ENCODE measurements at regions not wholly inside any gene's neighbourhood (a gene's known extent, or its start where the extent isn't known, plus 50 kb on each side); places are given as distances from the start of the nearest gene placed in this dataset.

DNA sequence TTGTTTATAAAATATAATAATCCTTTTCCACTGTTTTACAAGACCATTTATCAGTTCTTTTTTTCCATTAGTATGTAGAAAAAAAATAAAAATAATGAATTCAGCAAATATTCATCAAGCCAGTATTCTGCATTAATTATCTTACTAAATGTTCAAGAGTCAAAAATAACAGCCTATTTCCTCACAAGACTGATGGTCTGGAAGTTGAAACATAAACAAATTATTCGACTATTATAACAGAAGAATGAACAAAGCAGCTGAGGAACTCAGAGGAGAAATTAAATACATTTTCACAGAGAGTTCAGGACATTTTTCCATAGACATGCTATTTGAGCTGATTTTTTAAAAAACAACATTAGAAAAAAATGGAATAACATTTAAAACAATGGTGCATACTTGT lies 2594.8 kb downstream of the ARAP2 start:
- Histone ChIP-seq H3K4me3 (replicated peaks; ENCODE audit: low read depth, low read length) (no peak overlapping the region), H3K27me3 (replicated peaks; ENCODE audit: control insufficient read depth, insufficient read depth, low read length) (no peaks in the 10 kb centered on the region), H3K36me3 (ENCODE audit: control insufficient read depth, insufficient read depth, low read length) (no peaks in the 10 kb centered on the region)
- no peak for DNase-seq (ENCODE audit: extremely low read depth, insufficient read length)
- TF ChIP-seq, protein P1, sequence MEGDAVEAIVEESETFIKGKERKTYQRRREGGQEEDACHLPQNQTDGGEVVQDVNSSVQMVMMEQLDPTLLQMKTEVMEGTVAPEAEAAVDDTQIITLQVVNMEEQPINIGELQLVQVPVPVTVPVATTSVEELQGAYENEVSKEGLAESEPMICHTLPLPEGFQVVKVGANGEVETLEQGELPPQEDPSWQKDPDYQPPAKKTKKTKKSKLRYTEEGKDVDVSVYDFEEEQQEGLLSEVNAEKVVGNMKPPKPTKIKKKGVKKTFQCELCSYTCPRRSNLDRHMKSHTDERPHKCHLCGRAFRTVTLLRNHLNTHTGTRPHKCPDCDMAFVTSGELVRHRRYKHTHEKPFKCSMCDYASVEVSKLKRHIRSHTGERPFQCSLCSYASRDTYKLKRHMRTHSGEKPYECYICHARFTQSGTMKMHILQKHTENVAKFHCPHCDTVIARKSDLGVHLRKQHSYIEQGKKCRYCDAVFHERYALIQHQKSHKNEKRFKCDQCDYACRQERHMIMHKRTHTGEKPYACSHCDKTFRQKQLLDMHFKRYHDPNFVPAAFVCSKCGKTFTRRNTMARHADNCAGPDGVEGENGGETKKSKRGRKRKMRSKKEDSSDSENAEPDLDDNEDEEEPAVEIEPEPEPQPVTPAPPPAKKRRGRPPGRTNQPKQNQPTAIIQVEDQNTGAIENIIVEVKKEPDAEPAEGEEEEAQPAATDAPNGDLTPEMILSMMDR (IDR thresholded peaks at IDR 0.05; ENCODE audit: insufficient read depth, low read length, poor library complexity, severe bottlenecking), result no peak

DNA sequence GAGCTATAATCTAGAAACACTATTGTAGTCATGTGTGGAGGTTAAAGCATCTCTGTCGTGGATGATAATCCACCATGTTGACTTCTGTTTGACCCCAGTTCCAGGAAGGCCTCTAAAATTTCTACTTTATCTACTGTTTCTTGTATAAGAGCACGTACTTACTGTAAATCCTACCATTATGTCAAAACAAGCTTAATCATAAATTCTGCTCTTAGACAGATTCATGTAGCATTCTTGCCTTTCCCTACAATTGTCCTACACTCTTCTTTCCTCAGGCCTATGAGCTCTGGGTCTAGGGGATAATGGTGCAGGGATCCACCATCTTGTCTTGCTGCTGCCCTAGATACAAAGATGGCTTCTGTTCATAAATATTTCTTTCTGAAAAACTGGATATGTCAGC lies 2594.3 kb downstream of the ARAP2 start:
- TF ChIP-seq, protein P1 (IDR thresholded peaks at IDR 0.05; ENCODE audit: insufficient read depth, low read length, poor library complexity, severe bottlenecking), result no peak
- Histone ChIP-seq H3K27me3 (replicated peaks; ENCODE audit: control insufficient read depth, insufficient read depth, low read length) (no peaks in the 10 kb centered on the region), H3K36me3 (ENCODE audit: control insufficient read depth, insufficient read depth, low read length) (no peaks in the 10 kb centered on the region)

DNA sequence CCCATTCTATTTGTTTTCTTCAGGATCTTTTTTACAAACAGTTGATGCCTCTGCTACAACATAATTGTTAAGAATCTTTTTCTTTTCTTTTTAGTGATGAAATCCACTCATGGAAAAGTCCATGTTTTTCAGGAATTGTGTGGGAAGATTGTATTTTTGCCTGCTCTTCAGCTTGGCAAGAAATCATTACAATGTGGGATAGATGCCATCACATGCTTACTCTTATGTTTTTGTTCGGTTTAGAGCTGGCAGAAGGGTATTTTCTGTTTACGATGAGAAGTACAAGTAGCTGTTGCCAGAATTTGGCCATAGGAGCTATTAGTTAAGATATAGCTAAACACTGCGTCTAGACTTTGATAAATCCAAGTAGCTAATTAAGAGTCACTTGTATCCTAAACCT lies 2585.3 kb downstream of the ARAP2 start:
- no peaks in the 10 kb centered on the region for H3K36me3 ChIP-seq (ENCODE audit: control insufficient read depth, insufficient read depth, low read length)
- no peaks in the 10 kb centered on the region for H3K27me3 ChIP-seq (replicated peaks; ENCODE audit: control insufficient read depth, insufficient read depth, low read length)
- no peak overlapping the region for H3K4me3 ChIP-seq (replicated peaks; ENCODE audit: low read depth, low read length)
- DNase-seq (ENCODE audit: extremely low read depth, insufficient read length), result no peak
- TF ChIP-seq, protein P1 (IDR thresholded peaks at IDR 0.05; ENCODE audit: insufficient read depth, low read length, poor library complexity, severe bottlenecking), result no peak

More for the DNA sequence above, 2594.3 kb downstream of the ARAP2 start:
- H3K4me3 ChIP-seq (replicated peaks; ENCODE audit: low read depth, low read length), result no peak overlapping the region
- no peak for DNase-seq (ENCODE audit: extremely low read depth, insufficient read length)

DNA sequence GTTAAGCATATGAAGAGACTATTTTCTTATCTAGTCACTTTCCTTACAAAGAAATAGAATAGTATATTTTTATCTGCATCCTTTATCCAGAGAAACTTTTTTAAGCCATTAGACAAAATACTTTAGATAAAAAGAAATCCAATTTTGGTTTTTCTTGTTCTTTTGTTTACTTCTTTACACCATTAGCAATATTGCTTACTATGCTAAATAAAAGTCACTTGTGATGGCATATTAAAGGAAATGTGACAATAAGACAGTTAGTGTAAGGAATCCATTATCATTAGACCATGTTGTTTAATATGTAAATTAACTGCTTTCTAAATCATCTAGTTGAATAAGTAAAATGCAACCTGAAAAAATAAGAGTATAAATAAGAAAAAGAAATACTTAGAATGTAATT lies 2582.7 kb downstream of the ARAP2 start:
- no peaks in the 10 kb centered on the region for H3K27me3 ChIP-seq (replicated peaks; ENCODE audit: control insufficient read depth, insufficient read depth, low read length)

DNA sequence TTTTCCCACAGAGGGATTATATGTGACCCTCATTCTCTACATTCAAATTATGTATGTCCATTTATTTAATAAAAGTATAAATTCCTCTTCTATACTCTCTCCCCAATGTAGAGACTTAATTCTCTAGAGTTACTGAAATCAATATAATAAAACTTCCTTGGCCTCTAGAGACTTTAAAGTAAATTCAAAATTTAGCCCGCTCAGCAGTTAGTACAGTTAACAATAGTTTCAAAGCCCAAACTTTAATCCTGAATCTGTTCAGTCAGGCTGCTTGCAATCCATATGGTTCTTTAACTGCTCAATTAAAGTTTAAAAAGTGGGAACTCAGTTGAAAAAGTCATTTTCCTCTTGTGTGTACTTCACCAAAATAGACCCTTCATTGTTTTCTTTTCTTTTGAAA lies 2558.4 kb downstream of the ARAP2 start:
- TF ChIP-seq, protein P1 (IDR thresholded peaks at IDR 0.05; ENCODE audit: insufficient read depth, low read length, poor library complexity, severe bottlenecking), result no peak
- Histone ChIP-seq H3K4me3 (replicated peaks; ENCODE audit: low read depth, low read length) (no peak overlapping the region), H3K36me3 (ENCODE audit: control insufficient read depth, insufficient read depth, low read length) (no peaks in the 10 kb centered on the region), H3K27me3 (replicated peaks; ENCODE audit: control insufficient read depth, insufficient read depth, low read length) (no peaks in the 10 kb centered on the region)
- DNase-seq (ENCODE audit: extremely low read depth, insufficient read length), result no peak

More for the DNA sequence above, 2582.7 kb downstream of the ARAP2 start:
- no peak for DNase-seq (ENCODE audit: extremely low read depth, insufficient read length)
- no peaks in the 10 kb centered on the region for H3K36me3 ChIP-seq (ENCODE audit: control insufficient read depth, insufficient read depth, low read length)
- no peak overlapping the region for H3K4me3 ChIP-seq (replicated peaks; ENCODE audit: low read depth, low read length)
- TF ChIP-seq, protein P1 (IDR thresholded peaks at IDR 0.05; ENCODE audit: insufficient read depth, low read length, poor library complexity, severe bottlenecking), result no peak

DNA sequence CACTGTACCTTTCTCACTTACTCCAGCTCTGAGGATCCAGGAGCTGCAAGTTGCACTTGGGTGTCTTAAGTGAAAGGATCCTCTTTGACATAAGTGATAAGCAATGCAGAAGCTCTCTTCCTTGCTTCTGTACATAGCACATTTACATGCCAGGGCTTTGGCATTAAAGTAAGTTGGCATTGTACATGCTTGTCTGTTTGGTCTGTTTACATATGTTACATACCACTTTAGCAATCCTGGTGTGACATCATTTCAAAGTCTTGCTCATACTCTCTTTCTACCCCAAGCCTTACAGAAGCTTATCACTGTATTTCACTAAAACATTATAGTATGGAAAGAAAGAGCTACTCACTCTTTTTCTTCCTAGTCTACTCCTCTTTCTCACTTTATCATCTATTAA lies 2548.3 kb downstream of the ARAP2 start:
- Histone ChIP-seq H3K4me3 (replicated peaks; ENCODE audit: low read depth, low read length) (no peak overlapping the region), H3K36me3 (ENCODE audit: control insufficient read depth, insufficient read depth, low read length) (no peaks in the 10 kb centered on the region), H3K27me3 (replicated peaks; ENCODE audit: control insufficient read depth, insufficient read depth, low read length) (no peaks in the 10 kb centered on the region)
- TF ChIP-seq, protein P1 (IDR thresholded peaks at IDR 0.05; ENCODE audit: insufficient read depth, low read length, poor library complexity, severe bottlenecking), result no peak
- DNase-seq (ENCODE audit: extremely low read depth, insufficient read length), result no peak
